ENCODE measurements at regions not wholly inside any gene's neighbourhood (a gene's known extent, or its start where the extent isn't known, plus 50 kb on each side); places are given as distances from the start of the nearest gene placed in this dataset.
A peak's percentile ranks its signal among the peaks of the same experiment; 100 is the strongest.

DNA sequence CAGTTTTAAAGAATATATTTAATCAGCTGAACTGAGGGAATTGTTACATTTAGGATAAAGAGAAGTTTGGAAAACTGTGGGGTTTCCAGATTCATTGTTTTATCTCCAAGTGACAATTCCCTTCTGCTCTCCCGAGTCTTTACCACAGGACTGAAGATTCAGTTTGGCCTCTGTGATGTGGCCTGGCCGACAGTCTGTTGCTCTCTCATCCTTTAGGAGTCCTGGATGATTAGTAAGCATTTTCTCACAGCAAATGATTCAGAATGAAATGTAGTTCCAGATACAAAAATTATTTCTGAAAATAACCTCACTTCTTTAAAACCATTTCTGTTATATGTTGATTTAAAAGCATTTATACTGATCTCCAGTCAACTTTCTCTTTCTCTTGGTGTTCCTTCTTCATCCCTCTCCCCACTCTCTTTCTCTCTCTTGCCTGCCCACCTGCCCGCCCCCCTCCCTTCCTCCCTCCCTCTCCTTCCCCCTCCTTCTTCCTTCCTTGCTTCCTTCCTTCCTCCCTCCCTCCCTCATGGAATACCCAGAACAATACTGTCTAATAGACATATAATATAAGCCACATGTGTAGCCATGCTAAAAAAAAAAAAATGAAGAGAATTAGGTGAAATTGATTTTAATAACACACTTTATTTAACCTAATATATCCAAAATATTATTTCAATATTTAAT, 254.9 kb downstream of the PRL start:
- Histone ChIP-seq H3K4me1 (ENCODE audit: control insufficient read depth, insufficient read depth, low read length) (no peaks in the 10 kb centered on the region), H3K9me3 (ENCODE audit: control insufficient read depth, low read length) (peaks cover 36% of the 10 kb centered on the region), H3K36me3 (ENCODE audit: control insufficient read depth, insufficient read depth, low read length) (peaks cover 68% of the 10 kb centered on the region), H3K4me3 (ENCODE audit: low read length) (no peak overlapping the region), H3K27ac (ENCODE audit: low read depth, low read length) (no peak overlapping the region), H3K27me3 (ENCODE audit: control insufficient read depth, insufficient read depth, low read length, poor library complexity, severe bottlenecking) (no peaks in the 10 kb centered on the region), H3K9ac (ENCODE audit: extremely low read depth, low read length, poor library complexity, severe bottlenecking) (no peak overlapping the region)
- Mint-ChIP-seq H3K27ac (no peak overlapping the region), H3K4me1 (peaks cover 10% of the 10 kb centered on the region), H3K36me3 (ENCODE audit: low read depth) (peaks cover 51% of the 10 kb centered on the region), H3K9me3 (peaks cover 18% of the 10 kb centered on the region), H3K4me3 (no peak overlapping the region), H3K27me3 (ENCODE audit: insufficient read depth) (no peaks in the 10 kb centered on the region)
- DNase-seq = no peak
- 85 to 100% methylated on average over 2 of the region's 3 CpGs for WGBS, 2 experiments (ENCODE audit: insufficient coverage in 1 of 2, insufficient read length in 1 of 2)
- TF ChIP-seq, protein P1, sequence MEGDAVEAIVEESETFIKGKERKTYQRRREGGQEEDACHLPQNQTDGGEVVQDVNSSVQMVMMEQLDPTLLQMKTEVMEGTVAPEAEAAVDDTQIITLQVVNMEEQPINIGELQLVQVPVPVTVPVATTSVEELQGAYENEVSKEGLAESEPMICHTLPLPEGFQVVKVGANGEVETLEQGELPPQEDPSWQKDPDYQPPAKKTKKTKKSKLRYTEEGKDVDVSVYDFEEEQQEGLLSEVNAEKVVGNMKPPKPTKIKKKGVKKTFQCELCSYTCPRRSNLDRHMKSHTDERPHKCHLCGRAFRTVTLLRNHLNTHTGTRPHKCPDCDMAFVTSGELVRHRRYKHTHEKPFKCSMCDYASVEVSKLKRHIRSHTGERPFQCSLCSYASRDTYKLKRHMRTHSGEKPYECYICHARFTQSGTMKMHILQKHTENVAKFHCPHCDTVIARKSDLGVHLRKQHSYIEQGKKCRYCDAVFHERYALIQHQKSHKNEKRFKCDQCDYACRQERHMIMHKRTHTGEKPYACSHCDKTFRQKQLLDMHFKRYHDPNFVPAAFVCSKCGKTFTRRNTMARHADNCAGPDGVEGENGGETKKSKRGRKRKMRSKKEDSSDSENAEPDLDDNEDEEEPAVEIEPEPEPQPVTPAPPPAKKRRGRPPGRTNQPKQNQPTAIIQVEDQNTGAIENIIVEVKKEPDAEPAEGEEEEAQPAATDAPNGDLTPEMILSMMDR (conservative IDR thresholded peaks at IDR 0.05) = no peak

- TF ChIP-seq, protein P1 (conservative IDR thresholded peaks at IDR 0.05) = no peak
- H3K4me1 ChIP-seq (ENCODE audit: control insufficient read depth, insufficient read depth, low read length) = no peaks in the 10 kb centered on the region
- H3K36me3 ChIP-seq (ENCODE audit: control insufficient read depth, insufficient read depth, low read length) = peaks cover 68% of the 10 kb centered on the region
- H3K27me3 ChIP-seq (ENCODE audit: control insufficient read depth, insufficient read depth, low read length, poor library complexity, severe bottlenecking) = no peaks in the 10 kb centered on the region
- H3K27ac ChIP-seq (ENCODE audit: low read depth, low read length) = no peak overlapping the region
- peaks cover 53% of the 10 kb centered on the region for H3K36me3 Mint-ChIP-seq (ENCODE audit: low read depth)
- H3K4me1 Mint-ChIP-seq = peaks cover 10% of the 10 kb centered on the region
- peaks cover 18% of the 10 kb centered on the region for H3K9me3 Mint-ChIP-seq
- no peak for DNase-seq
- peaks cover 33% of the 10 kb centered on the region for H3K9me3 ChIP-seq (ENCODE audit: control insufficient read depth, low read length)
- peak overlapping the region; percentile 20 for H3K27ac Mint-ChIP-seq
- H3K4me3 Mint-ChIP-seq = no peak overlapping the region
- no peak overlapping the region for H3K4me3 ChIP-seq (ENCODE audit: low read length)
- H3K9ac ChIP-seq (ENCODE audit: extremely low read depth, low read length, poor library complexity, severe bottlenecking) = no peak overlapping the region
- no peaks in the 10 kb centered on the region for H3K27me3 Mint-ChIP-seq (ENCODE audit: insufficient read depth)
These were observed 254.1 kb downstream of the PRL start for GRCh38 chr6:22042706-22043105.

GRCh38 chr6:22043284-22043962, 253.4 kb downstream of the PRL start:
- H3K9ac ChIP-seq (ENCODE audit: extremely low read depth, low read length, poor library complexity, severe bottlenecking) = no peak overlapping the region
- Mint-ChIP-seq H3K4me3 (no peak overlapping the region), H3K36me3 (ENCODE audit: low read depth) (peaks cover 52% of the 10 kb centered on the region), H3K9me3 (peaks cover 18% of the 10 kb centered on the region), H3K27me3 (ENCODE audit: insufficient read depth) (no peaks in the 10 kb centered on the region), H3K27ac (peak overlapping the region; percentile 20), H3K4me1 (peaks cover 10% of the 10 kb centered on the region)
- TF ChIP-seq, protein P1 (conservative IDR thresholded peaks at IDR 0.05) = no peak
- DNase-seq = no peak
- H3K4me1 ChIP-seq (ENCODE audit: control insufficient read depth, insufficient read depth, low read length) = no peaks in the 10 kb centered on the region
- H3K27ac ChIP-seq (ENCODE audit: low read depth, low read length) = no peak overlapping the region
- WGBS, 2 experiments (ENCODE audit: insufficient coverage in 1 of 2, insufficient read length in 1 of 2) = 92% methylated on average over 7 of the region's 7 CpGs; no CpG with 5 or more reads in 1 of the 2 experiments
- no peak overlapping the region for H3K4me3 ChIP-seq (ENCODE audit: low read length)
- H3K27me3 ChIP-seq (ENCODE audit: control insufficient read depth, insufficient read depth, low read length, poor library complexity, severe bottlenecking) = no peaks in the 10 kb centered on the region
- H3K9me3 ChIP-seq (ENCODE audit: control insufficient read depth, low read length) = peaks cover 28% of the 10 kb centered on the region
- peaks cover 69% of the 10 kb centered on the region for H3K36me3 ChIP-seq (ENCODE audit: control insufficient read depth, insufficient read depth, low read length)

Data from endodermal cell (in vitro differentiated cells).